ENCODE measurements at regions not wholly inside any gene's neighbourhood (a gene's known extent, or its start where the extent isn't known, plus 50 kb on each side); places are given as distances from the start of the nearest gene placed in this dataset.

- TF ChIP-seq CTCF (IDR thresholded peaks at IDR 0.05) = no peak
- no peaks in the 10 kb centered on the region for H3K4me1 ChIP-seq
- H3K9ac ChIP-seq = no peak overlapping the region
- no peak overlapping the region for H3K27ac ChIP-seq
- no peaks in the 10 kb centered on the region for H3K36me3 ChIP-seq (ENCODE audit: control insufficient read depth, insufficient read depth, low read length)
- H3K9me3 ChIP-seq (ENCODE audit: control insufficient read depth, low read length) = no peaks in the 10 kb centered on the region
- H3K4me3 ChIP-seq (ENCODE audit: low read depth, low read length) = no peak overlapping the region
- no peaks in the 10 kb centered on the region for H3K27me3 ChIP-seq (ENCODE audit: control insufficient read depth, insufficient read depth, low read length)
- no peaks in the 10 kb centered on the region for H3K79me2 ChIP-seq
- H2AFZ ChIP-seq = no peak overlapping the region
- no peak overlapping the region for H3K4me2 ChIP-seq (ENCODE audit: low read length)
Measured at GRCh38 chr2:16176971-16177480, 236.7 kb downstream of the MYCN start.

GRCh38 chr2:16175247-16175825 is 235.0 kb downstream of the MYCN start:
- H3K4me3 ChIP-seq (ENCODE audit: low read depth, low read length) = no peak overlapping the region
- H3K79me2 ChIP-seq = no peaks in the 10 kb centered on the region
- TF ChIP-seq CTCF (IDR thresholded peaks at IDR 0.05) = no peak
- no peaks in the 10 kb centered on the region for H3K9me3 ChIP-seq (ENCODE audit: control insufficient read depth, low read length)
- no peak overlapping the region for H3K9ac ChIP-seq
- H3K4me1 ChIP-seq = no peaks in the 10 kb centered on the region
- H3K27me3 ChIP-seq (ENCODE audit: control insufficient read depth, insufficient read depth, low read length) = no peaks in the 10 kb centered on the region
- H3K36me3 ChIP-seq (ENCODE audit: control insufficient read depth, insufficient read depth, low read length) = no peaks in the 10 kb centered on the region
- no peak overlapping the region for H2AFZ ChIP-seq
- H3K27ac ChIP-seq = no peak overlapping the region
- no peak overlapping the region for H3K4me2 ChIP-seq (ENCODE audit: low read length)

- Histone ChIP-seq H3K27me3 (ENCODE audit: control insufficient read depth, insufficient read depth, low read length) (no peaks in the 10 kb centered on the region), H3K4me2 (ENCODE audit: low read length) (no peak overlapping the region), H3K4me3 (ENCODE audit: low read depth, low read length) (no peak overlapping the region), H3K27ac (no peak overlapping the region), H3K36me3 (ENCODE audit: control insufficient read depth, insufficient read depth, low read length) (no peaks in the 10 kb centered on the region), H3K9me3 (ENCODE audit: control insufficient read depth, low read length) (no peaks in the 10 kb centered on the region), H2AFZ (no peak overlapping the region), H3K9ac (no peak overlapping the region), H3K4me1 (no peaks in the 10 kb centered on the region), H3K79me2 (no peaks in the 10 kb centered on the region)
- no peak for TF ChIP-seq CTCF (IDR thresholded peaks at IDR 0.05)
Measured at GRCh38 chr2:16174693-16175045, 234.3 kb downstream of the MYCN start.

- Histone ChIP-seq H3K27me3 (ENCODE audit: control insufficient read depth, insufficient read depth, low read length) (no peaks in the 10 kb centered on the region), H3K36me3 (ENCODE audit: control insufficient read depth, insufficient read depth, low read length) (no peaks in the 10 kb centered on the region), H3K4me3 (ENCODE audit: low read depth, low read length) (no peak overlapping the region), H3K4me1 (no peaks in the 10 kb centered on the region), H3K79me2 (no peaks in the 10 kb centered on the region), H2AFZ (no peak overlapping the region), H3K9ac (no peak overlapping the region), H3K27ac (no peak overlapping the region), H3K9me3 (ENCODE audit: control insufficient read depth, low read length) (no peaks in the 10 kb centered on the region), H3K4me2 (ENCODE audit: low read length) (no peak overlapping the region)
- no peak for TF ChIP-seq CTCF (IDR thresholded peaks at IDR 0.05)
Measured at GRCh38 chr2:16173893-16174692, 233.7 kb downstream of the MYCN start.
